DMS153 treated with DMSO at 0.1 percent for 48 hours (cell line): ENCODE measurements at regions not wholly inside any gene's neighbourhood (a gene's known extent, or its start where the extent isn't known, plus 50 kb on each side); places are given as distances from the start of the nearest gene placed in this dataset.
"Not testable (repeated sequence)": the region's sequence is repeated elsewhere in the genome, so short reads cannot be mapped to it uniquely, and the experiment has no call there.

Source experiments
- DNase-seq: peaks from one replicate; lab custom pipeline; 2025; ENCODE audit not compliant: unreplicated experiment; lab: John Stamatoyannopoulos, UW

DNA sequence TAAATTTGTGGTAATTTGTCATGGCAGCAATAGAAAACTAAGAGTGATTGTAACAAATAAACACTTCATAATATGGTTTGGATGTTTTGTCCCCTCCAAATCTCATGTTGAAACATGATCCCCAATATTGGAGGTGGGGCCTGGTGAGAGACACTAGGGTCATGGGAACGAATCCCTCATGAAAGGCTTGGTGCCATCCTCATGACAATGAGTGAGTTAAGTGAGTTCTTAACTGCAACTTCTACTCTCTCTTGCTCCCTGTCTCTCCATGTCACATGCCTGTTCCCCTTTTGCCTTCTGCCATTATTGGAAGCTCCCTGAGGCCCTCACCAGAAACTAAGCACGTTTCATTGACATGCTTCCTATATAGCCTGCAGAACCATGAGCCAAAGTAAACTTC lies 1233.2 kb downstream of the OLFM4 start:
- DNase-seq: no peak

DNA sequence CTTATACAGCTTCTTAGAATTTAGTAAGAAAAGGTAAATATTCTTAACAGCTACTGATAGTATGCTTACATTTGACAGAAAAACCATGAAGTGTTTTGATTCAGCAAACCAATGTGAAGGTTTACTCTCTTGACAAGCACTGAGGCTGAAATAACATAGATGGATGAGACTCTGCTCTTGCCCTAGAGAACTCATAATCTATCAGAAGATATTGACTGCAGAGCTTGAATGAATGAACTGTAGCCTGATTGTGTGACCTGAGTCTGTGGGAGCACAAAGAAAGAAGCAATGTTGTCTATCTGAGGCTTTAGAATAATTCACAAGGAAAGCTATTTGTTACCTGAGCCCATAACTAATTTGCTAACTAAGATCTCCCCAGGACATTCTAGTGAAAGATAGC lies 1235.3 kb downstream of the OLFM4 start:
- DNase-seq: no peak

GRCh38 chr13:54267253-54267668 lies 1238.6 kb downstream of the OLFM4 start:
- not testable (repeated sequence) for DNase-seq

- not testable (repeated sequence) for DNase-seq
Observed at GRCh38 chr13:54268013-54268695, 1239.5 kb downstream of the OLFM4 start.

GRCh38 chr13:54287062-54287764 lies 1258.6 kb downstream of the OLFM4 start:
- DNase-seq: no peak

- no peak for DNase-seq
Observed at GRCh38 chr13:54301085-54301484, 1272.5 kb downstream of the OLFM4 start.

DNA sequence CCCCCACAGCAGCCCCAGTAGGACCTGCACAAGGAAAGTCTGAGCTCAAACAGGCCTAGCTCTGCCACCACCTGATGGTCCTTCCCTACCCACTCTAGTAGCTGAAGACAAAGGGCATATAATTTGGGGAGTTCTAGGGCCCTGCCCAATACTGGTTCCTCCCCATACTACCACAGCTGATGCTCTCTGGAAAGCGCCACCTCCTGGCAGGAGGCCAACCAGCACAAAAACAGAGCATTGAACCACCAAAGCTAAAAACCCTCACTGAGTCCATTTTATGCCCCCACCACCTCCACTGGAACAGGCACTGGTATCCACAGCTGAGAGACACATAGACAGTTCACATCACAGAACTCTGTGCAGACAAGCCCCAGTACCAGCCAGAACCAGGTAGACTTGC lies 1276.8 kb downstream of the OLFM4 start:
- no peak for DNase-seq

DNA sequence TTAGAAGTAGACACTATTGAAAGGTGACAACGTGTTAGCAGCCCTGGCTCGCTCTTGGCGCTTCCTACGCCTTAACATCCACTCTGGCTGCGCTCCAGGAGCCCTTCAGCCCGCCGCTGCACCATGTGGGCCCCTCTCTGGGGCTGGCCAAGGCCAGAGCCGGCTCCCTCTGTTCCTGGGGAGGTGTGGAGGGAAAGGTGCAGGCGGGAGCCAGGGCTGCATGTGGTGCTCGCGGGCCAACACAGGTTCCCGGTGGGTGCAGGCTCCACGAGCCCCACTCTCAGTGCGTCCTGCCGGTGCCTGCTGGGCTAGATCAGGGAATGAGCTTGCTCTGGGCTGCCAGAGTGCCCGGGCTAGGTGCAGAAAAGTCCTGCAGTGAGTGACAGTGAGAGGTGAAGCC lies 1284.3 kb downstream of the OLFM4 start:
- no peak for DNase-seq

DNA sequence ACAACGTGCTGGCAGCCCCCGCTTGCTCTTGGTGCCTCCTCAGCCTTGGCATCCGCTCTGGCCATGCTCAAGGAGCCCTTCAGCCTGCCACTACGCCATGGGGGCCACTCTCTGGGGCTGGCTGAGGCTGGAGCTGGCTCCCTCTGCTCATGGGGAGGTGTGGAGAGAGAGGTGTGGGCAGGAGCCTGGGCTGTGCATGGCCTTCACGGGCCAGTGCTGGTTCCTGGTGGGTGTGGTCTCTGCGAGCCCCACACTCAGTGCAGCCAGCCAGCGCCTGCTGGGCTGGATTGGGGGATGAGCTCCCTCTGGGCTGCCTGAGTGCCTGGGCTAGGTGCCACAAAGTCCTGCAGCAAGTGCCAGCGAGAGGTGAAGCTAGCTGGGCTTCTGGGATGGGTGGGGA lies 1289.1 kb downstream of the OLFM4 start:
- no peak for DNase-seq

- no peak for DNase-seq
Observed at GRCh38 chr13:54337540-54337939, 1308.9 kb downstream of the OLFM4 start.

- no peak for DNase-seq
Observed at GRCh38 chr13:54347531-54347930, 1318.9 kb downstream of the OLFM4 start.

GRCh38 chr13:54356209-54356608 lies 1327.6 kb downstream of the OLFM4 start:
- no peak for DNase-seq

- no peak for DNase-seq
Observed at GRCh38 chr13:54356849-54357248, 1328.2 kb downstream of the OLFM4 start.

- no peak for DNase-seq
Observed at GRCh38 chr13:54357284-54357933, 1328.8 kb downstream of the OLFM4 start.

DNA sequence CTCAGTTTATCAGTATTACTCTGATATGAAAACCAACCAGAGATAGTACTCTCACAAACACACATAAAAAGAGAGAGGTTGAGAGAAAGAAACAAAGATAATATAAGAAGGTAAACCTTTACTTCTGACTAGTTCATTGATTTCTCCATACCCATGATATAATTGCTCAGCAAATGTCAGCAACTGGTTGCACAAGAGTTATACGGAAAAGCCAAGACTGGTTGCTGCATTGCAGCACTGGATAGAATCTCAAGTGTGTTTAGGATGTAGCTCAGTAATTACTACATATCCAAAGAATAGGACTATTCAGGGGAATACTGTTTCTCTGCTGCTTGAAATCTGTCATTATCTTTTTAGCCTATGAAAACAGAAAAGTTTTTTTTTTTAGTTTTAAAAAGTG lies 1332.8 kb downstream of the OLFM4 start:
- no peak for DNase-seq

DNA sequence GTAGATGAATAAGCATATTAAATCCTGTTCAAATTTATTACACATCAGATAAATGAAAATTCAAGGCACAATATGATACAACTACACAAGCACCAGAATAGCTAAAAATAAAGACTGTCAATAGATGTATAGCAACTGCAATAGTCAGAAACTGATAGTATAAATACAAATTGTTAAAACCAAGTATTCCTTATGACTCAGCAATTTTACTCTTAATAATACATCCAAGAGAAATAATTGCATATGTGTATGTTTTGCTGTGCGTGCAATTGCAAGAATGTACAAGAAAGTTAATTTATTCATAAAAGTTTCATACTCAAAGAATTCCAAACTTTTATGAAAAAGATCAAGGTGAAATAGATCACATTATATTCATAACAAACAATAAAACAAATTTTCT lies 1338.1 kb downstream of the OLFM4 start:
- no peak for DNase-seq

DNA sequence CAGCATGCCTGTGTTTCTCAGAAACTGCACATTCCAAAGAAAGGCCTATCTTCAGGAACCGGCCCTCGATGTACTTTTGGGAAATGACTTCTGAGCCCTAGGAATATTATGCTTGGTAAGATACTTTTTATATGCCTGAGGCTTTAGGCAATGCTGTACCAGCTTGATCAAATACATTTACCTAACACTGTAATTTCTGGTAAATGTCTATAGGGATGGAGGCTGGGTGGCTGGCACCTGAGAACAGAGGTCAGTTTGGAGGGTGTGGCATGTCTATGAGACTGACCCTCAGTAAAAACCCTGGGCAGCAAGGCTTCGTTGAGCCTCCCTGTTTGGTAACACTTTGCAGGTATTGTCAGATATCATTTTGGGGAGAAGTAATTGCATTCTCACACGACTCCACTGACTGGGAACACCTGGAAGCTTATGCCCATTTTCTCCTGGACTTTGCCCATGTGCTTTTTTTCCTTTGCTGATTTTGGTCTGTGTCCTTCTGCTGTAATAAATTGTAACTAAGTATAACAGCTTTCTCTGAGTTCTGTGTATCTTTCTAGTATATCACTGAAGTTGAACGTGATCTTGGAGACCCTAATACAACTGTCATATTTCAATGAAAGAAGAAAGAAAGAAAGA lies 1339.1 kb downstream of the OLFM4 start:
- no peak for DNase-seq

DNA sequence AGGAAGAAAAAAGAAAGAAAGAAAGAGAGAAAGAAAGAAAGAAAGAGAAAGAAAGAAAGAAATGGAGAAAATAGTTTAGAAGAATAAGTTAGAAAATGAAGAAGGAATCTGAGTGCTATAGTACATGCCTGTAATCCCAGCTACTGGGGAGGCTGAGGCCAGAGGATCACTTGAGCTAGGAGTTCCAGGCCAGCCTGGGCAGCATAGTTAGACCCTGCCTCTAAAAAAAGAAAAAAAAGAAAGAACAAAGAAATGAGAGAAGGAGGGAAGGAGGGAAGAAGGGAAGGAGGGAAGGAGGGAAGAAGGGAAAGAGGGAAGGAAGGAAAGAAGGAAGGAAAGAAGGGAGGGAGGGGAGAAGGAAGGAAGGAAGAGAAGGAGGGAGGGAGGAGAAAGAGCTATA lies 1339.8 kb downstream of the OLFM4 start:
- DNase-seq: no peak

DNA sequence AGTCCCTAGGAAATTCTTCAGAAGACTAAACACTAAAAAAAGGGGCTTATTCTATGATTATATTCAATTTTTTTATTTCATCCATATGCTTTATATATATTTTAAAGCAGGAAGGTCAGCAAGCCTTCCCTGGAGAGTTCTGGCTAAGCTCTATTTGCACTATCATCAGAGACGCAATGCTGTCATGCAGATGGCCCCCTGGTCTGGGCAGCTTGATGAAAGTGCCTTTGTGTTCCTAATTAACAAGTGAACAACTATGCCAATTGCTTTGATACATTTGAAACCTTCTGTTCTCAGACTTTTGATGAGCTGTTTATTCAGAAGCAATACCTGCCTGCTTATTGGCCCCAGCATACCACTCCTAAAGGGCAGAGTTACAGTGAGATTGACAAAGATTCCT lies 1344.6 kb downstream of the OLFM4 start:
- DNase-seq: no peak

DNA sequence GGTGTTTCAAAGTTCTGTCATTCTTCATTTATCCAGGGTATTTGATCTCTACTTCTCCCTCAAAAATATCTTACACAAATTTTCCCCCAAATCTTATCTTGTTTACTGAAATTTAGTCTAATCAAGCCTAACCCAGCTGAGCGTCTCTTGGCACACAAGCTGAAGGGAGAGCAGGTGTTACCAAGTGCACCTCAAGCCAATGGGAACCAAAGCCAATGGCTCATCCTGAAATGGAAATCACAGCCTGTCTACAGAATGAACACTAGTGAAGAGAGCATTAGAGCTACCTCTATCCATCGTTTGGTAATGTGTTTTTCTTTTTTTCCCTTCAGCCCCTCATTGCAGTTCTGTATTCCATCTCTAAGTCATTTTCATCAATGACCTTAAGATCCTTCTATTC lies 1350.8 kb downstream of the OLFM4 start:
- no peak for DNase-seq

DNA sequence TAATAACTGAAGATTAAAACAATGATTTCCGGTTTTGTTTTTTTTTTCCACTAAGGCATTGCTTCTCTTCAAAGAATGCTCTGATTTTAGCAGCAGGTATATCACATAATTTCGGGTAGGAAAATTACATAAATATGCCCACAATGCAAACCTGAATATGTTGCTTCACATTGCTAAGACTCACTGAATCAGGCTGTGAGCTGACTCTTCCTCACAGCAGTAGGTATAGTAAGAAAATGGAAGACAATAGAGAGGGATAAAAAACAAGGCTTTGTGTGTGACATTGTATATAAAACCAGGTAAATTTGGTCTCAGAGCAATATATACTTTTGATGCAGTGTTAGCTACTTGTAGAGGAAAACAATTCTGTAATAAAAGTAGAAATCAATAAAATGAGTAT lies 1355.0 kb downstream of the OLFM4 start:
- DNase-seq: no peak

GRCh38 chr13:54387625-54388024 lies 1359.0 kb downstream of the OLFM4 start:
- no peak for DNase-seq
